H1 (cell line): ENCODE measurements at regions not wholly inside any gene's neighbourhood (a gene's known extent, or its start where the extent isn't known, plus 50 kb on each side); places are given as distances from the start of the nearest gene placed in this dataset.

Source experiments
- CHD7 ChIP-seq: fragments of 300-600 bp; sonication (generic); IDR thresholded peaks from 2 replicates; pipeline ENCODE4 v1.7.1; 2012; ENCODE audit warnings: low read length, moderate library complexity, mild to moderate bottlenecking, inconsistent platforms; ENCODE audit not compliant: insufficient replicate concordance
- SIRT6 ChIP-seq: IDR thresholded peaks from one replicate; pipeline ENCODE4 v1.7.1; 2012; ENCODE audit warnings: low read length, inconsistent platforms

- TF ChIP-seq CHD7 (no peak), SIRT6 (no peak)
Observed at GRCh38 chr12:78278706-78279190, 448.1 kb downstream of the NAV3 start (continued).
